HCT116 (cell line): ENCODE measurements at regions not wholly inside any gene's neighbourhood (a gene's known extent, or its start where the extent isn't known, plus 50 kb on each side); places are given as distances from the start of the nearest gene placed in this dataset.
"Not testable (repeated sequence)": the region's sequence is repeated elsewhere in the genome, so short reads cannot be mapped to it uniquely, and the experiment has no call there.

ENCODE experiments used
- ATAC-seq: fragments of 200-7000 bp; cut with Tn5 transposase; 2 replicates; pipeline ENCODE4 v1.9.1; 2020; ENCODE audit warnings: mild to moderate bottlenecking, moderate library complexity
- BruUV-seq: library from RNA; stranded (reverse); fragments of 400-500 nt; replicated peaks from 2 replicates; lab custom pipeline; 2021; lab: Mats Ljungman, UMichigan
- CTCF ChIA-PET: fragments of 300-600 bp; sonication (Branson Sonifier 250); formaldehyde crosslinking; loops from one replicate; lab custom pipeline; 2021; ENCODE audit warnings: antibody characterized with exemption; lab: Charles Lee
- POLR2A ChIA-PET: fragments of 300-600, 350-600 bp; sonication (Branson Sonifier 250); formaldehyde crosslinking; loops from one replicate; lab custom pipeline; 2021; ENCODE audit warnings: antibody characterized with exemption; lab: Charles Lee
- RAD21 ChIA-PET, 2 experiments: fragments of 300-600 bp; sonication (Branson Sonifier 250); formaldehyde crosslinking; loops; one replicate each; lab custom pipeline; 2023; ENCODE audit warnings: low total read pairs in 2 of 2; ENCODE audit not compliant: uncharacterized antibody in 2 of 2, unreplicated experiment in 2 of 2, low non-redundant PET in 1 of 2; lab: Charles Lee
- DNase-seq: peaks from one replicate; pipeline ENCODE4 v3.0.0-alpha.2; 2010; ENCODE audit warnings: low read depth, low spot score
- H2AFZ ChIP-seq: fragments of 200-600 bp; shearing (Covaris generic), sonication (generic); 2 replicates; pipeline ENCODE4 v1.6.1; 2017; ENCODE audit warnings: low read depth, mixed run types, mixed read lengths, antibody characterized with exemption, low read length; ENCODE audit not compliant: poor library complexity, severe bottlenecking
- H3K27ac ChIP-seq: 2 replicates; pipeline ENCODE4 v1.5.1; 2012; ENCODE audit warnings: low read depth, low read length
- H3K27me3 ChIP-seq: fragments of 200-600 bp; sonication (generic); 2 replicates; pipeline ENCODE4 v1.6.1; 2016; ENCODE audit warnings: mixed run types, low read length, mixed read lengths; ENCODE audit not compliant: insufficient read depth
- H3K36me3 ChIP-seq, 2 experiments: fragments of 200-500 bp in 1 of 2; fragments of 200-600 bp in 1 of 2; sonication (Bioruptor generic) in 1 of 2; sonication (generic) in 1 of 2; 2 replicates each; pipeline versions ENCODE4 v1.5.1 to v1.6.1; 2014 to 2016; ENCODE audit warnings: low read length in 2 of 2, inconsistent platforms in 1 of 2, mixed read lengths in 1 of 2, mixed run types in 1 of 2; ENCODE audit not compliant: insufficient read depth in 2 of 2, control insufficient read depth in 1 of 2
- H3K4me1 ChIP-seq, 2 experiments: fragments of 200-600 bp in 1 of 2; sonication (generic) in 1 of 2; 2 replicates each; pipeline versions ENCODE4 v1.5.1 to v1.6.1; 2012 to 2017; ENCODE audit warnings: low read length in 2 of 2, inconsistent platforms in 1 of 2, mild to moderate bottlenecking in 1 of 2, mixed read lengths in 1 of 2, mixed run types in 1 of 2, moderate library complexity in 1 of 2; ENCODE audit not compliant: insufficient read depth in 2 of 2, control insufficient read depth in 1 of 2
- H3K4me2 ChIP-seq: fragments of 200-600 bp; sonication (generic); 2 replicates; pipeline ENCODE4 v1.6.1; 2017; ENCODE audit warnings: mixed run types, low read length, mixed read lengths
- H3K4me3 ChIP-seq, 2 experiments: fragments of 200-600 bp in 1 of 2; sonication (generic) in 1 of 2; replicated peaks in 1 of 2; 2 replicates each; pipeline ENCODE4 v1.5.1; 2011 to 2016; ENCODE audit warnings: low read length in 2 of 2, control low read depth in 1 of 2, low read depth in 1 of 2, mild to moderate bottlenecking in 1 of 2, mixed read lengths in 1 of 2, mixed run types in 1 of 2
- H3K79me2 ChIP-seq: fragments of 200-600 bp; sonication (generic); 2 replicates; pipeline ENCODE4 v1.6.1; 2017; ENCODE audit warnings: mild to moderate bottlenecking, mixed run types, low read length, moderate library complexity, mixed read lengths; ENCODE audit not compliant: insufficient read depth
- H3K9ac ChIP-seq: fragments of 200-600 bp; sonication (generic); 2 replicates; pipeline ENCODE4 v1.6.1; 2016; ENCODE audit warnings: low read length, mixed read lengths
- H3K9me2 ChIP-seq: fragments of 200-600 bp; sonication (generic), shearing (Covaris generic); 2 replicates; pipeline ENCODE4 v1.6.1; 2017; ENCODE audit warnings: mixed run types, mild to moderate bottlenecking, moderate library complexity; ENCODE audit not compliant: insufficient read depth
- H3K9me3 ChIP-seq, 2 experiments: fragments of 200-500 bp in 1 of 2; fragments of 200-600 bp in 1 of 2; sonication (Bioruptor generic) in 1 of 2; sonication (generic) in 1 of 2; 2 replicates each; pipeline ENCODE4 v1.6.1; 2014 to 2017; ENCODE audit warnings: low read length in 2 of 2, mixed read lengths in 2 of 2, inconsistent platforms in 1 of 2, low read depth in 1 of 2, mild to moderate bottlenecking in 1 of 2, mixed run types in 1 of 2, moderate library complexity in 1 of 2; ENCODE audit not compliant: control insufficient read depth in 1 of 2, insufficient read depth in 1 of 2
- H4K20me1 ChIP-seq: fragments of 200-600 bp; sonication (generic), shearing (Covaris generic); 2 replicates; pipeline ENCODE4 v1.6.1; 2017; ENCODE audit warnings: mixed run types, mild to moderate bottlenecking, moderate library complexity; ENCODE audit not compliant: insufficient read depth
- CBX3 ChIP-seq: IDR thresholded peaks from 2 replicates; pipeline ENCODE4 v1.6.1; 2012; ENCODE audit warnings: low read depth
- CEBPB ChIP-seq: IDR thresholded peaks from 2 replicates; pipeline ENCODE4 v1.6.1; 2012; ENCODE audit warnings: low read depth
- EZH2 ChIP-seq: fragments of 200-600 bp; sonication (generic); IDR thresholded peaks from 2 replicates; pipeline ENCODE4 v1.6.1; 2017; ENCODE audit warnings: antibody characterized with exemption, mixed run types
- POLR2A ChIP-seq: IDR thresholded peaks from 2 replicates; pipeline ENCODE4 v1.7.0; 2011; ENCODE audit warnings: borderline replicate concordance; ENCODE audit not compliant: insufficient read depth, insufficient read length; ENCODE audit errors: extremely low read depth
- SP1 ChIP-seq: IDR thresholded peaks from 2 replicates; pipeline ENCODE4 v1.6.1; 2012; ENCODE audit warnings: low read depth
- TCF7L2 ChIP-seq: IDR thresholded peaks from 2 replicates; pipeline ENCODE4 v1.7.0; 2011; ENCODE audit warnings: borderline replicate concordance, inconsistent platforms; ENCODE audit not compliant: insufficient read depth, insufficient read length; ENCODE audit errors: extremely low read depth
- YY1 ChIP-seq: IDR thresholded peaks from 2 replicates; pipeline ENCODE4 v1.6.1; 2011; ENCODE audit warnings: low read length, low read depth, moderate library complexity, mild to moderate bottlenecking; ENCODE audit not compliant: insufficient replicate concordance; ENCODE audit errors: extremely low read depth
- intact Hi-C: fragments of 100-400 bp; cut with micrococcal nuclease; formaldehyde crosslinking; loops from 2 replicates; pipeline ENCODE4 v1.10.0; 2022
- TF ChIP-seq, protein P1 (sequence below): IDR thresholded peaks from 2 replicates; pipeline ENCODE4 v1.6.1; 2011; ENCODE audit warnings: mild to moderate bottlenecking, low read length, moderate library complexity; ENCODE audit not compliant: insufficient replicate concordance; ENCODE audit errors: extremely low read depth

GRCh38 chr14:103232831-103233319, 101.2 kb upstream of the EIF5 start (continued):
- TF ChIP-seq POLR2A (no peak), CBX3 (no peak), YY1 (no peak)
- TF ChIP-seq, protein P1, sequence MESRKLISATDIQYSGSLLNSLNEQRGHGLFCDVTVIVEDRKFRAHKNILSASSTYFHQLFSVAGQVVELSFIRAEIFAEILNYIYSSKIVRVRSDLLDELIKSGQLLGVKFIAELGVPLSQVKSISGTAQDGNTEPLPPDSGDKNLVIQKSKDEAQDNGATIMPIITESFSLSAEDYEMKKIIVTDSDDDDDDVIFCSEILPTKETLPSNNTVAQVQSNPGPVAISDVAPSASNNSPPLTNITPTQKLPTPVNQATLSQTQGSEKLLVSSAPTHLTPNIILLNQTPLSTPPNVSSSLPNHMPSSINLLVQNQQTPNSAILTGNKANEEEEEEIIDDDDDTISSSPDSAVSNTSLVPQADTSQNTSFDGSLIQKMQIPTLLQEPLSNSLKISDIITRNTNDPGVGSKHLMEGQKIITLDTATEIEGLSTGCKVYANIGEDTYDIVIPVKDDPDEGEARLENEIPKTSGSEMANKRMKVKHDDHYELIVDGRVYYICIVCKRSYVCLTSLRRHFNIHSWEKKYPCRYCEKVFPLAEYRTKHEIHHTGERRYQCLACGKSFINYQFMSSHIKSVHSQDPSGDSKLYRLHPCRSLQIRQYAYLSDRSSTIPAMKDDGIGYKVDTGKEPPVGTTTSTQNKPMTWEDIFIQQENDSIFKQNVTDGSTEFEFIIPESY, result no peak

GRCh38 chr14:103233328-103233727, 100.7 kb upstream of the EIF5 start:
- ChIA-PET RAD21 (no interaction called here), POLR2A (no interaction called here), CTCF (no interaction called here)
- H3K79me2 ChIP-seq, result no peaks in the 10 kb centered on the region
- intact Hi-C loops, result no loop called here
- H3K9me3 ChIP-seq, result no peaks in the 10 kb centered on the region
- H3K36me3 ChIP-seq, result no peaks in the 10 kb centered on the region
- no peaks in the 10 kb centered on the region for H3K27me3 ChIP-seq
- DNase-seq, result no peak
- no peaks in the 10 kb centered on the region for H3K9me2 ChIP-seq
- ATAC-seq, result no peak
- H3K27ac ChIP-seq, result no peak overlapping the region
- H4K20me1 ChIP-seq, result no peaks in the 10 kb centered on the region
- BruUV-seq, result no TSS peak
- H3K4me2 ChIP-seq, result no peak overlapping the region
- TF ChIP-seq EZH2 (no peak), TCF7L2 (no peak), SP1 (no peak), CEBPB (no peak)
- no peak overlapping the region for H3K4me3 ChIP-seq
- H3K9ac ChIP-seq, result no peak overlapping the region
- peaks cover 11 to 13% of the 10 kb centered on the region in 2 experiments; a peak in 3 of 4 replicates for H3K4me1 ChIP-seq
- no peak overlapping the region for H2AFZ ChIP-seq

- ATAC-seq, H3K4me3 ChIP-seq, RAD21 ChIA-PET: not testable (repeated sequence)
These were observed 99.2 kb upstream of the EIF5 start for GRCh38 chr14:103234826-103235225.

DNA sequence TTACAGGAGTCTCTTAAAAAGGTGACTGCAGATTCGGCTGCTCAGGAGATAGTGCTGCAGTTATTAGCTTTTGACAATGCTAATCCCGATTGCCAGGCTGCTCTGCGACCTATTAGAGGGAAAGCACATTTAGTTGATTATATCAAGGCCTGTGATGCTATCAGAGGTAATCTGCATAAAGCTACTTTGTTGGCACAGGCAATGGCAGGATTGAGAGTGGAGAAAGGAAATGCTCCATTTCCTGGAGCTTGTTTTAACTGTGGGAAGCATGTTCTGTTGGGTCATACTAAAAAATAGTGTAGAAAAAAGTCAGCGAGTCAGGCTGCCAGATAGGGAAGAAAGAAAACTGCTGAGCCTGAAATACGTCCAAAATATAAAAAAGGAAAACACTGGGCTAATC, 98.5 kb upstream of the EIF5 start:
- H3K27ac ChIP-seq, H3K9ac ChIP-seq, BruUV-seq, H3K4me3 ChIP-seq, H3K79me2 ChIP-seq, H3K4me2 ChIP-seq, CTCF ChIA-PET, H3K9me2 ChIP-seq, intact Hi-C loops, H2AFZ ChIP-seq, DNase-seq, H3K36me3 ChIP-seq, H3K27me3 ChIP-seq, H3K9me3 ChIP-seq, POLR2A ChIA-PET, RAD21 ChIA-PET, H4K20me1 ChIP-seq, ATAC-seq: not testable (repeated sequence)
- H3K4me1 ChIP-seq, result peaks cover 11 to 13% of the 10 kb centered on the region in 2 experiments; a peak in 3 of 4 replicates

More at GRCh38 chr14:103234826-103235225, 99.2 kb upstream of the EIF5 start:
- DNase-seq, H3K27ac ChIP-seq, intact Hi-C loops, POLR2A ChIA-PET, H2AFZ ChIP-seq, H4K20me1 ChIP-seq, CTCF ChIA-PET, H3K4me2 ChIP-seq, H3K9me3 ChIP-seq, H3K36me3 ChIP-seq, H3K79me2 ChIP-seq, H3K9me2 ChIP-seq, H3K27me3 ChIP-seq, H3K9ac ChIP-seq, BruUV-seq: not testable (repeated sequence)
- H3K4me1 ChIP-seq, result peaks cover 11 to 13% of the 10 kb centered on the region in 2 experiments; a peak in 3 of 4 replicates
